ENCODE measurements at regions not wholly inside any gene's neighbourhood (a gene's known extent, or its start where the extent isn't known, plus 50 kb on each side); places are given as distances from the start of the nearest gene placed in this dataset.
"Not testable (repeated sequence)": the region's sequence is repeated elsewhere in the genome, so short reads cannot be mapped to it uniquely, and the experiment has no call there.

GRCh38 chr5:54820346-54821134 lies 164.9 kb downstream of the ESM1 start:
- DNase-seq = no peak

- no peak for DNase-seq
Measured at GRCh38 chr5:54807421-54807820, 178.0 kb downstream of the ESM1 start.

- no peak for DNase-seq
Measured at GRCh38 chr5:54804521-54804920, 180.9 kb downstream of the ESM1 start.

GRCh38 chr5:54804086-54804485 lies 181.3 kb downstream of the ESM1 start:
- no peak for DNase-seq

GRCh38 chr5:54803471-54804011 lies 181.9 kb downstream of the ESM1 start:
- no peak for DNase-seq

GRCh38 chr5:54799645-54800044 lies 185.7 kb downstream of the ESM1 start:
- DNase-seq = no peak

- DNase-seq = no peak
Measured at GRCh38 chr5:54795777-54796176, 189.6 kb downstream of the ESM1 start.

- no peak for DNase-seq
Measured at GRCh38 chr5:54795284-54795683, 190.1 kb downstream of the ESM1 start.

GRCh38 chr5:54794135-54794975 lies 191.0 kb downstream of the ESM1 start:
- DNase-seq = no peak

GRCh38 chr5:54793468-54794134 lies 191.8 kb downstream of the ESM1 start:
- no peak for DNase-seq

GRCh38 chr5:54792611-54793404 lies 192.6 kb downstream of the ESM1 start:
- no peak for DNase-seq

GRCh38 chr5:54787910-54788309 lies 197.5 kb downstream of the ESM1 start:
- DNase-seq = not testable (repeated sequence)

- no peak for DNase-seq
Measured at GRCh38 chr5:54785729-54786591, 199.4 kb downstream of the ESM1 start.

- DNase-seq = no peak
Measured at GRCh38 chr5:54778783-54779182, 206.6 kb downstream of the ESM1 start.

GRCh38 chr5:54775645-54776044 lies 209.7 kb downstream of the ESM1 start:
- DNase-seq = no peak

- DNase-seq = no peak
Measured at GRCh38 chr5:54774281-54775170, 210.9 kb downstream of the ESM1 start.

GRCh38 chr5:54772684-54773083 lies 212.7 kb downstream of the ESM1 start:
- DNase-seq = no peak

GRCh38 chr5:54772231-54772630 lies 213.2 kb downstream of the ESM1 start:
- DNase-seq = no peak

- DNase-seq = no peak
Measured at GRCh38 chr5:54769746-54770145, 215.6 kb downstream of the ESM1 start.

GRCh38 chr5:54769072-54769471 lies 216.3 kb downstream of the ESM1 start:
- DNase-seq = no peak
